OCI-LY3 (cell line): ENCODE measurements at regions not wholly inside any gene's neighbourhood (a gene's known extent, or its start where the extent isn't known, plus 50 kb on each side); places are given as distances from the start of the nearest gene placed in this dataset.

Source experiments
- H2AFZ ChIP-seq: fragments of 200-600, 300-600 bp; shearing (Covaris generic); 2 replicates; pipeline ENCODE4 v1.6.0; 2014; ENCODE audit warnings: antibody characterized with exemption, low read depth, low read length
- H3K27ac ChIP-seq: fragments of 200-600, 300-600 bp; sonication (generic); 2 replicates; pipeline ENCODE4 v1.5.1; 2014; ENCODE audit warnings: mild to moderate bottlenecking, low read length, moderate library complexity, mixed read lengths
- H3K27me3 ChIP-seq: fragments of 200-600, 300-600 bp; sonication (generic); 2 replicates; pipeline ENCODE4 v1.6.1; 2014; ENCODE audit warnings: low read depth, low read length, mixed read lengths
- H3K36me3 ChIP-seq: fragments of 200-600, 300-600 bp; sonication (generic); replicated peaks from 2 replicates; pipeline ENCODE3; 2014; ENCODE audit warnings: low read depth, low read length, mixed read lengths
- H3K4me1 ChIP-seq: fragments of 300-600, 200-600 bp; sonication (generic); 2 replicates; pipeline ENCODE4 v1.6.1; 2014; ENCODE audit warnings: low read length, mixed read lengths
- H3K4me2 ChIP-seq: fragments of 200-600, 300-600 bp; sonication (generic); 2 replicates; pipeline ENCODE4 v1.6.1; 2014; ENCODE audit warnings: low read length, mixed read lengths
- H3K4me3 ChIP-seq: fragments of 300-600, 200-600 bp; sonication (generic); 2 replicates; pipeline ENCODE4 v1.5.1; 2014; ENCODE audit warnings: antibody characterized with exemption, mild to moderate bottlenecking, low read length, moderate library complexity
- H3K79me2 ChIP-seq: fragments of 300-600, 200-600 bp; shearing (Covaris generic); 2 replicates; pipeline ENCODE4 v1.6.1; 2014; ENCODE audit warnings: mild to moderate bottlenecking, low read length, mixed read lengths
- H3K9ac ChIP-seq: fragments of 300-600, 200-600 bp; shearing (Covaris generic); 2 replicates; pipeline ENCODE4 v1.6.0; 2014; ENCODE audit warnings: mild to moderate bottlenecking, low read length, moderate library complexity
- H3K9me3 ChIP-seq: fragments of 200-600, 300-600 bp; shearing (Covaris generic); 2 replicates; pipeline ENCODE4 v1.6.1; 2014; ENCODE audit warnings: low read length, mixed read lengths; ENCODE audit not compliant: insufficient read depth
- H4K20me1 ChIP-seq: fragments of 200-600, 300-600 bp; sonication (generic); 2 replicates; pipeline ENCODE4 v1.6.1; 2016; ENCODE audit warnings: low read length, mixed read lengths; ENCODE audit not compliant: insufficient read depth
- CTCF ChIP-seq: fragments of 200-600, 300-600 bp; sonication (generic); IDR thresholded peaks from 2 replicates; pipeline ENCODE4 v1.5.1; 2014; ENCODE audit warnings: antibody characterized with exemption, low read length, low read depth
- EZH2phosphoT487 ChIP-seq: fragments of 200-600 bp; shearing (Covaris generic); IDR thresholded peaks from 2 replicates; pipeline ENCODE4 v1.6.1; 2018; ENCODE audit warnings: antibody characterized with exemption, mixed run types, low read depth

DNA sequence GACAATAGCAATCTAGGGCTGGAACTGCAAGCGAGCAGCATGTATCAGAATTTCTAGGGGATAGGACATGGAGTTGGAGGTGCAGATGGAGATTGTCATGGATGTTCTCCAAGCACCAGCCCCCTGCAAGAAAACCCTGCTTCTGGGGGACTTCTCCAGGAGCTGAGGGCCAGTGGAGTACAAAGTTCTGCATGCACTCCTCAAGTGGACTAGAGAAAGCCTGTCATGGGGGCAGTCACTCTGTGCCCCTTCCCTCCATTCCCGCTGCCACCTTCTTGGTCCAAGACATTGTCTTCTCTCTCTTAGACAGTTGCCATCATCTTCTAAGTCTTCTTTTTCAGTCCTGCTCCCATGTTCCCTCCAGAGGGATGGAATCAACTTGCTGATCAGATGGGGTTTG is 87.9 kb downstream of the AIPL1 start:
- Histone ChIP-seq H3K9ac (no peak overlapping the region), H3K27me3 (no peaks in the 10 kb centered on the region), H3K79me2 (no peaks in the 10 kb centered on the region), H3K36me3 (no peaks in the 10 kb centered on the region), H3K4me3 (no peak overlapping the region), H3K4me1 (no peaks in the 10 kb centered on the region), H3K9me3 (no peaks in the 10 kb centered on the region), H3K4me2 (no peak overlapping the region), H2AFZ (no peak overlapping the region), H3K27ac (no peak overlapping the region), H4K20me1 (no peaks in the 10 kb centered on the region)
- TF ChIP-seq CTCF (no peak), EZH2phosphoT487 (no peak)

DNA sequence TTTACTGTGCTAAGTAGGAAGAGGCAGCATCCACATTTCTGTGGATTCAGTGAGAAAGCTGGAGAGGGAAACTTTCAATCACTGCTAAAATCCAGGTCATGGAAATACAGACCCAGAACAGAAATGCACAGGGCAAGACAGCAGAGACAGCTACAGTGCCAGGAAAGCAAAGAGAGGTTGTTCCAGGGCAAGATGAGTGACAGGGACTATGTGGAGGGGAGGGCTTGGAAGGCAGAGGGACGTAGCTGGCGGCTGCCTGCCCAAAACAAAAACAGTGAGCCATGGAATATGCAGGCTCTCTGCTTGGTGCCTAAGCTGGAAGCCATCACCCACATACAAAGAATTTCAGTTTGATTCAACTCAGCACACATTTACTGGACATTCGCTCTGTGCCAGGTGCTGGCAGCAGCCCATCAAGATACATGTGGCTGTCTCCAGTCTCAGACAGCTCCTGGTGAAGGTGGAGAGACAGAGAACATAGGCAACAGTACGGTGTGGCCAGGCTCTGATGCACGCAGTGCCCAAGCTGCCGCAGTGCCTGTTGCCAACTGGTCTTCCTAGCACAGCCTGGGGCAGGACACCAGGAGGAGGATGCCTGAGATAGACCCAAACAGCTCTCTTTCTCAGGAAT is 88.7 kb downstream of the AIPL1 start:
- no peak overlapping the region for H2AFZ ChIP-seq
- no peak overlapping the region for H3K4me3 ChIP-seq
- H3K9ac ChIP-seq: no peak overlapping the region
- H3K9me3 ChIP-seq: no peaks in the 10 kb centered on the region
- no peaks in the 10 kb centered on the region for H3K36me3 ChIP-seq
- H3K79me2 ChIP-seq: no peaks in the 10 kb centered on the region
- no peak for TF ChIP-seq CTCF
- no peak for TF ChIP-seq EZH2phosphoT487
- H3K27me3 ChIP-seq: no peaks in the 10 kb centered on the region
- H3K4me1 ChIP-seq: no peaks in the 10 kb centered on the region
- H3K4me2 ChIP-seq: no peak overlapping the region
- no peaks in the 10 kb centered on the region for H4K20me1 ChIP-seq
- no peak overlapping the region for H3K27ac ChIP-seq

- H4K20me1 ChIP-seq: no peaks in the 10 kb centered on the region
- H3K27me3 ChIP-seq: no peaks in the 10 kb centered on the region
- H3K36me3 ChIP-seq: no peaks in the 10 kb centered on the region
- no peak overlapping the region for H2AFZ ChIP-seq
- H3K79me2 ChIP-seq: no peaks in the 10 kb centered on the region
- H3K9me3 ChIP-seq: no peaks in the 10 kb centered on the region
- H3K4me2 ChIP-seq: no peak overlapping the region
- H3K9ac ChIP-seq: no peak overlapping the region
- H3K27ac ChIP-seq: no peak overlapping the region
- H3K4me1 ChIP-seq: no peaks in the 10 kb centered on the region
- TF ChIP-seq CTCF: no peak
- no peak for TF ChIP-seq EZH2phosphoT487
- H3K4me3 ChIP-seq: no peak overlapping the region
Observed at GRCh38 chr17:6343736-6344135, 91.2 kb downstream of the AIPL1 start.

DNA sequence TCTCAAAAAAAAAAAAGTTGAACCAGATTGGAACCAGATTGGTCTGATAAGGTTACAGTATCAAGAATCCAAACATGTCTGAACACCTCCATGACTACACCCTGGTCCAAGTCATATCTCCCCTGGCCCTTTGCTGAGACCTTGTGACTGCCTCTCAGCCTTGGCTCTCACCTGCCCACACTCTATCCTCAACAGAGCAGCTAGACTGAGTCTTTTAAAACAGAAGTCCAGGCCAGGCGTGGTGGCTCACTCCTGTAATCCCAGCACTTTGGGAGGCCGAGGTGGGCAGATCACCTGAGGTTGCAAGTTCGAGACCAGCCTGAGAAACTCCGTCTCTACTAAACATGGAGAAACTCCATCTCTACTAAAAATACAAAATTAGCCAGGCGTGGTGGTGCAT is 91.7 kb downstream of the AIPL1 start:
- Histone ChIP-seq H3K36me3 (no peaks in the 10 kb centered on the region), H4K20me1 (no peaks in the 10 kb centered on the region), H3K79me2 (no peaks in the 10 kb centered on the region), H2AFZ (no peak overlapping the region), H3K4me1 (no peaks in the 10 kb centered on the region), H3K9ac (no peak overlapping the region), H3K4me3 (no peak overlapping the region), H3K27ac (no peak overlapping the region), H3K9me3 (no peaks in the 10 kb centered on the region), H3K4me2 (no peak overlapping the region), H3K27me3 (no peaks in the 10 kb centered on the region)
- TF ChIP-seq EZH2phosphoT487: no peak
- no peak for TF ChIP-seq CTCF
